ENCODE measurements at regions not wholly inside any gene's neighbourhood (a gene's known extent, or its start where the extent isn't known, plus 50 kb on each side); places are given as distances from the start of the nearest gene placed in this dataset.

- DNase-seq, result no peak
These were observed 52.5 kb upstream of the C9orf72 start for GRCh38 chr9:27625751-27626150.

- DNase-seq, result no peak
These were observed 53.2 kb upstream of the C9orf72 start for GRCh38 chr9:27626244-27627187.

GRCh38 chr9:27627188-27627564 lies 53.9 kb upstream of the C9orf72 start:
- DNase-seq, result no peak

GRCh38 chr9:27628311-27628710 lies 55.0 kb upstream of the C9orf72 start:
- no peak for DNase-seq

- no peak for DNase-seq
These were observed 56.1 kb upstream of the C9orf72 start for GRCh38 chr9:27629425-27629824.

- DNase-seq, result no peak
These were observed 59.0 kb upstream of the C9orf72 start for GRCh38 chr9:27632254-27632653.

GRCh38 chr9:27633764-27634163 lies 60.5 kb upstream of the C9orf72 start:
- no peak for DNase-seq

- no peak for DNase-seq
These were observed 61.6 kb upstream of the C9orf72 start for GRCh38 chr9:27634879-27635278.

- DNase-seq, result no peak
These were observed 65.4 kb upstream of the C9orf72 start for GRCh38 chr9:27638716-27639115.

GRCh38 chr9:27645161-27645840 lies 72.0 kb upstream of the C9orf72 start:
- no peak for DNase-seq

GRCh38 chr9:27653246-27653645 lies 80.0 kb upstream of the C9orf72 start:
- DNase-seq, result no peak

- DNase-seq, result no peak
These were observed 80.7 kb upstream of the C9orf72 start for GRCh38 chr9:27653957-27654356.

- DNase-seq, result no peak
These were observed 81.5 kb upstream of the C9orf72 start for GRCh38 chr9:27654629-27655285.

- no peak for DNase-seq
These were observed 82.2 kb upstream of the C9orf72 start for GRCh38 chr9:27655441-27655840.

- DNase-seq, result no peak
These were observed 85.7 kb upstream of the C9orf72 start for GRCh38 chr9:27659001-27659400.

- no peak for DNase-seq
These were observed 86.3 kb upstream of the C9orf72 start for GRCh38 chr9:27659571-27659970.

GRCh38 chr9:27660148-27660547 lies 86.9 kb upstream of the C9orf72 start:
- no peak for DNase-seq

- no peak for DNase-seq
These were observed 90.2 kb upstream of the C9orf72 start for GRCh38 chr9:27663526-27663925.

- no peak for DNase-seq
These were observed 91.0 kb upstream of the C9orf72 start for GRCh38 chr9:27664121-27664779.

GRCh38 chr9:27665136-27665535 lies 91.9 kb upstream of the C9orf72 start:
- no peak for DNase-seq

- no peak for DNase-seq
These were observed 95.0 kb upstream of the C9orf72 start for GRCh38 chr9:27668280-27668679.

- no peak for DNase-seq
These were observed 98.4 kb upstream of the C9orf72 start for GRCh38 chr9:27671636-27672035.

GRCh38 chr9:27672718-27673117 lies 99.4 kb upstream of the C9orf72 start:
- DNase-seq, result no peak
